Prostate gland (tissue), 2 donors: ENCODE measurements at regions not wholly inside any gene's neighbourhood (a gene's known extent, or its start where the extent isn't known, plus 50 kb on each side); places are given as distances from the start of the nearest gene placed in this dataset.

Experiments
- POLR2A ChIP-seq: fragments of 450-650 bp; IDR thresholded peaks from one replicate; pipeline ENCODE4 v1.6.1; 2016; ENCODE audit warnings: antibody characterized with exemption, mild to moderate bottlenecking
- POLR2AphosphoS5 ChIP-seq: sonication (generic); formaldehyde crosslinking; IDR thresholded peaks from one replicate; pipeline ENCODE4 v1.6.1; 2017; ENCODE audit warnings: antibody characterized with exemption
- TF ChIP-seq, protein P1 (sequence below), 4 experiments: fragments of 200-600 bp in 2 of 4; fragments of 450-650 bp in 2 of 4; sonication (generic) in 2 of 4; IDR thresholded peaks; 1 replicate in 3 of 4; 2 replicates in 1 of 4; pipeline ENCODE4 v1.5.1; 2016 to 2019; ENCODE audit warnings: antibody characterized with exemption in 4 of 4, mild to moderate bottlenecking in 2 of 4, moderate library complexity in 2 of 4

DNA sequence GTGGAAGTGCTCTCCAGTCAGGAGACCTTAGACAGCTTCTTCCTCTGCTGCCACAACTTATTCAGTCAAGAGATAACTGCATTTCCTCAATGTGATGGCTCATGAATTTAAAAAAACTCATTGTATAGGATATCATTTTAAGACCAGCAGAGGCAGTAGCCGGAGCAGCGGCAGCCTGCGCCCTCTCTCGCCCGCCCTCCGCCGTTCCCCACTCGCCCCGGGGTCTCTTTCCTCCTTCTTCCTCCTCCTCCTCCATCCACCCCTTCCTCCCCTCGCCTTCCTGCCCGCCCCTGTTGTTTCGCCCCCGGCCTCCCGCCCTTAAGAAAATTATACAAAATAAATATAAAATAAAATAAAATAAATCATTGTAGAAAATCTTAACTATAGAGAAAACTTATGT is 687.6 kb downstream of the FLRT2 start:
- TF ChIP-seq, protein P1, sequence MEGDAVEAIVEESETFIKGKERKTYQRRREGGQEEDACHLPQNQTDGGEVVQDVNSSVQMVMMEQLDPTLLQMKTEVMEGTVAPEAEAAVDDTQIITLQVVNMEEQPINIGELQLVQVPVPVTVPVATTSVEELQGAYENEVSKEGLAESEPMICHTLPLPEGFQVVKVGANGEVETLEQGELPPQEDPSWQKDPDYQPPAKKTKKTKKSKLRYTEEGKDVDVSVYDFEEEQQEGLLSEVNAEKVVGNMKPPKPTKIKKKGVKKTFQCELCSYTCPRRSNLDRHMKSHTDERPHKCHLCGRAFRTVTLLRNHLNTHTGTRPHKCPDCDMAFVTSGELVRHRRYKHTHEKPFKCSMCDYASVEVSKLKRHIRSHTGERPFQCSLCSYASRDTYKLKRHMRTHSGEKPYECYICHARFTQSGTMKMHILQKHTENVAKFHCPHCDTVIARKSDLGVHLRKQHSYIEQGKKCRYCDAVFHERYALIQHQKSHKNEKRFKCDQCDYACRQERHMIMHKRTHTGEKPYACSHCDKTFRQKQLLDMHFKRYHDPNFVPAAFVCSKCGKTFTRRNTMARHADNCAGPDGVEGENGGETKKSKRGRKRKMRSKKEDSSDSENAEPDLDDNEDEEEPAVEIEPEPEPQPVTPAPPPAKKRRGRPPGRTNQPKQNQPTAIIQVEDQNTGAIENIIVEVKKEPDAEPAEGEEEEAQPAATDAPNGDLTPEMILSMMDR (IDR thresholded peaks at IDR 0.05) = no peak
- TF ChIP-seq POLR2A (no peak), POLR2AphosphoS5 (no peak)
